ENCODE measurements at regions not wholly inside any gene's neighbourhood (a gene's known extent, or its start where the extent isn't known, plus 50 kb on each side); places are given as distances from the start of the nearest gene placed in this dataset.

- TF ChIP-seq CTCF (conservative IDR thresholded peaks at IDR 0.05; ENCODE audit: low read length) (no peak), EZH2phosphoT487 (IDR thresholded peaks at IDR 0.05; ENCODE audit: borderline replicate concordance, low read depth, low read length) (no peak)
Measured at GRCh38 chr7:92926697-92927044, 90.3 kb upstream of the CDK6 start.
